HepG2 (cell line): ENCODE measurements at regions not wholly inside any gene's neighbourhood (a gene's known extent, or its start where the extent isn't known, plus 50 kb on each side); places are given as distances from the start of the nearest gene placed in this dataset.

Experiments
- ATAC-seq: fragments of 200-7000 bp; cut with Tn5 transposase; 3 replicates; pipeline ENCODE4 v1.9.1; 2020; ENCODE audit warnings: mild to moderate bottlenecking, moderate library complexity
- BruUV-seq: library from RNA; stranded (reverse); fragments of 400-500 nt; replicated peaks from 2 replicates; lab custom pipeline; 2021; lab: Mats Ljungman, UMichigan
- CTCF ChIA-PET: fragments of 300-600 bp; formaldehyde crosslinking; extraction: SDS; loops from one replicate; lab custom pipeline; 2021; ENCODE audit warnings: low total read pairs, inconsistent platforms, low intra/inter-chr PET ratio; lab: Yijun Ruan, JAX
- POLR2A ChIA-PET: fragments of 350-600 bp; sonication (Branson Sonifier 250); formaldehyde crosslinking; loops from one replicate; lab custom pipeline; 2020; ENCODE audit warnings: antibody characterized with exemption, inconsistent platforms; lab: Yijun Ruan, JAX
- DNase-seq: peaks from one replicate; pipeline ENCODE4 v3.0.0-alpha.2; 2015; ENCODE audit warnings: low spot score
- FAIRE-seq: peaks from 3 replicates; lab custom pipeline; 2011; peaks lifted over from hg19 to GRCh38; lab: Jason Lieb, UNC
- H2AFZ ChIP-seq: one replicate; pipeline ENCODE4 v1.6.1; 2011; ENCODE audit warnings: low read length, inconsistent platforms
- H3K27ac ChIP-seq: fragments of 300-600 bp; 3 replicates; pipeline ENCODE4 v1.8.0; 2011; ENCODE audit warnings: mixed run types, mild to moderate bottlenecking, mixed read lengths, low read length, inconsistent platforms; ENCODE audit not compliant: insufficient read depth; ENCODE audit errors: extremely low read length
- H3K27me3 ChIP-seq, 2 experiments: fragments of 200-600 bp in 1 of 2; 2 replicates in 1 of 2; 3 replicates in 1 of 2; pipeline versions ENCODE4 v1.6.0 to v1.8.0; 2011; ENCODE audit warnings: low read length in 2 of 2, mild to moderate bottlenecking in 2 of 2, moderate library complexity in 2 of 2, inconsistent platforms in 1 of 2; ENCODE audit not compliant: insufficient read depth in 2 of 2, control insufficient read depth in 1 of 2
- H3K36me3 ChIP-seq, 2 experiments: fragments of 200-600 bp in 1 of 2; replicated peaks in 1 of 2; 2 replicates in 1 of 2; 3 replicates in 1 of 2; pipeline versions ENCODE4 v1.5.1 to v1.8.0; 2011; ENCODE audit warnings: low read length in 2 of 2, inconsistent platforms in 1 of 2; ENCODE audit not compliant: insufficient read depth in 2 of 2, control insufficient read depth in 1 of 2
- H3K4me1 ChIP-seq: 2 replicates; pipeline ENCODE4 v1.5.1; 2012; ENCODE audit warnings: low read length, inconsistent platforms; ENCODE audit not compliant: insufficient read depth
- H3K4me2 ChIP-seq: 2 replicates; pipeline ENCODE4 v1.6.0; 2011; ENCODE audit warnings: low read depth, low read length, inconsistent platforms
- H3K4me3 ChIP-seq, 3 experiments: fragments of 200-600 bp in 1 of 3; sonication (generic), shearing (Covaris generic) in 1 of 3; replicated peaks in 1 of 3; 2 replicates each; pipeline ENCODE4 v1.5.1; 2011 to 2016; ENCODE audit warnings: low read length in 3 of 3, inconsistent platforms in 2 of 3, low read depth in 2 of 3, mild to moderate bottlenecking in 2 of 3, control low read depth in 1 of 3, mixed read lengths in 1 of 3; ENCODE audit not compliant: insufficient read depth in 1 of 3
- H3K79me2 ChIP-seq: one replicate; pipeline ENCODE4 v1.6.1; 2011; ENCODE audit warnings: low read length, inconsistent platforms; ENCODE audit not compliant: insufficient read depth
- H3K9ac ChIP-seq: 2 replicates; pipeline ENCODE4 v1.6.0; 2011; ENCODE audit warnings: mild to moderate bottlenecking, low read depth, low read length, inconsistent platforms; ENCODE audit not compliant: insufficient read depth
- H3K9me3 ChIP-seq: 2 replicates; pipeline ENCODE4 v1.5.1; 2012; ENCODE audit warnings: mild to moderate bottlenecking, low read length
- H4K20me1 ChIP-seq: 2 replicates; pipeline ENCODE4 v1.6.0; 2011; ENCODE audit warnings: inconsistent platforms, mild to moderate bottlenecking, low read length, moderate library complexity; ENCODE audit not compliant: insufficient read depth
- ATF7-NPFF ChIP-seq: sonication (generic); formaldehyde crosslinking; IDR thresholded peaks from 2 replicates; pipeline ENCODE4 v1.8.1; 2023; ENCODE audit warnings: mild to moderate bottlenecking, low read depth, missing genetic modification reagents, moderate library complexity
- HNRNPH1 ChIP-seq: fragments of 200-400 bp; formaldehyde crosslinking; optimal IDR thresholded peaks from 2 replicates; pipeline ENCODE3; 2017; ENCODE audit warnings: mild to moderate bottlenecking, low read depth, low read length
- NFIB ChIP-seq: sonication (generic); formaldehyde crosslinking; IDR thresholded peaks from 2 replicates; pipeline ENCODE4 v1.9.0; 2021; ENCODE audit warnings: missing genetic modification reagents, mild to moderate bottlenecking, borderline replicate concordance
- NR3C1 ChIP-seq: sonication (generic); formaldehyde crosslinking; IDR thresholded peaks from 2 replicates; pipeline ENCODE4 v1.4.0; 2020; ENCODE audit warnings: missing genetic modification reagents
- PRMT3 ChIP-seq: sonication (generic); formaldehyde crosslinking; IDR thresholded peaks from 2 replicates; pipeline ENCODE4 v1.8.1; 2022; ENCODE audit warnings: low read depth, mild to moderate bottlenecking, moderate library complexity, missing genetic modification reagents, borderline replicate concordance
- SP2 ChIP-seq: sonication (generic); formaldehyde crosslinking; IDR thresholded peaks from 2 replicates; pipeline ENCODE4 v1.5.1; 2020; ENCODE audit warnings: mild to moderate bottlenecking, missing genetic modification reagents
- SRSF1 ChIP-seq: fragments of 200-400 bp; formaldehyde crosslinking; optimal IDR thresholded peaks from 2 replicates; pipeline ENCODE3; 2017; ENCODE audit warnings: mild to moderate bottlenecking, low read depth, low read length, moderate library complexity
- ZBTB8A ChIP-seq: sonication (generic); formaldehyde crosslinking; IDR thresholded peaks from 2 replicates; pipeline ENCODE4 v1.4.0; 2020; ENCODE audit warnings: mild to moderate bottlenecking, low read depth, missing genetic modification reagents, borderline replicate concordance
- ZNF101 ChIP-seq: sonication (generic); formaldehyde crosslinking; IDR thresholded peaks from 2 replicates; pipeline ENCODE4 v1.4.0; 2020; ENCODE audit warnings: mild to moderate bottlenecking, low read depth, missing genetic modification reagents, borderline replicate concordance
- ZNF180 ChIP-seq: sonication (generic); formaldehyde crosslinking; IDR thresholded peaks from 2 replicates; pipeline ENCODE4 v1.4.0; 2020; ENCODE audit warnings: low read depth, missing genetic modification reagents, borderline replicate concordance
- ZNF484 ChIP-seq: sonication (generic); formaldehyde crosslinking; IDR thresholded peaks from 2 replicates; pipeline ENCODE4 v1.5.1; 2020; ENCODE audit warnings: mild to moderate bottlenecking, low read depth, missing genetic modification reagents, borderline replicate concordance
- ZNF614 ChIP-seq: IDR thresholded peaks from 2 replicates; pipeline ENCODE4 v1.6.1; 2018; ENCODE audit warnings: missing biosample characterization, missing genetic modification reagents, inconsistent platforms, borderline replicate concordance
- ZNF644 ChIP-seq: IDR thresholded peaks from 2 replicates; pipeline ENCODE4 v1.6.1; 2016; ENCODE audit warnings: low read depth
- ZSCAN25 ChIP-seq: sonication (generic); formaldehyde crosslinking; IDR thresholded peaks from 2 replicates; pipeline ENCODE4 v1.8.0; 2022; ENCODE audit warnings: mild to moderate bottlenecking, missing genetic modification reagents
- WGBS: methylation state at CpG from one replicate; pipeline ENCODE4 v1.1.6; 2017; ENCODE audit warnings: low lambda C conversion rate; 5-methylcytosine and 5-hydroxymethylcytosine counted together
- in situ Hi-C: cut with HindIII; loops from 2 replicates; pipeline ENCODE4 v1.10.0; 2017; ENCODE audit warnings: low pct_unique_long_range_greater_than_20kb; ENCODE audit not compliant: extremely low pct_ligation_motif_present
- intact Hi-C: fragments of 100-400 bp; cut with micrococcal nuclease; formaldehyde crosslinking; loops from one replicate; pipeline ENCODE4 v1.10.0; 2022; ENCODE audit not compliant: unreplicated experiment
- TF ChIP-seq, protein P1 (sequence below): IDR thresholded peaks from 2 replicates; pipeline ENCODE4 v1.6.1; 2016
- TF ChIP-seq, protein P2 (sequence below): sonication (generic); formaldehyde crosslinking; IDR thresholded peaks from 2 replicates; pipeline ENCODE4 v1.4.0; 2020; ENCODE audit warnings: missing genetic modification reagents
- TF ChIP-seq, protein P3 (sequence below): sonication (generic); formaldehyde crosslinking; IDR thresholded peaks from 2 replicates; pipeline ENCODE4 v1.4.0; 2020; ENCODE audit warnings: missing genetic modification reagents, borderline replicate concordance
- TF ChIP-seq, protein P4 (sequence below): sonication (generic); formaldehyde crosslinking; IDR thresholded peaks from 2 replicates; pipeline ENCODE4 v1.5.0; 2020; ENCODE audit warnings: missing genetic modification reagents
- TF ChIP-seq, protein P5 (sequence below): sonication (generic); formaldehyde crosslinking; conservative IDR thresholded peaks from 2 replicates; pipeline ENCODE4 v1.8.0; 2022; ENCODE audit warnings: mild to moderate bottlenecking, moderate library complexity, missing genetic modification reagents

DNA sequence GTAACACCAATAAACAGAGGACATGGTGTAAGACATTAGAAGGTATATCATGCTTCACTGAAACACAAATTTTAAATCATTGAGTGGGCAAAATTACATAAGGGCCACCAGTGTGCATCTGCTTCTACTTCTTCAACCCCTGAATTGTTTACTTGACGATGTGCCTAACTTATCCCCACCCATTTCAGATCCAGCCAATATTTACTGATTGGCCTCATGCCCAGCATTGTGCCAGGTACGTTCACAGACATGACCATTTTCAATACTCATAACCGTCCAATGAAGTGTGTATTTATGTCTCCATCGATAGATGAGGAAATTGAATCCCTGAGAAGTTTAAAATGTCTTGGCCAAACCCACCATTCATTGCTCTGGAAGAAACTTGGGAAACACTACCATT is 208.3 kb upstream of the MID1 start:
- POLR2A ChIA-PET = no interaction called here

More for the DNA sequence above, 208.3 kb upstream of the MID1 start:
- WGBS = 79% methylated on average over 4 of the region's 4 CpGs
- Histone ChIP-seq H2AFZ (no peak overlapping the region), H3K36me3 (no peaks in the 10 kb centered on the region), H3K9ac (no peak overlapping the region), H3K79me2 (no peaks in the 10 kb centered on the region), H3K4me2 (no peak overlapping the region), H3K4me3 (no peak overlapping the region), H3K27ac (no peak overlapping the region), H3K4me1 (no peaks in the 10 kb centered on the region), H4K20me1 (no peaks in the 10 kb centered on the region), H3K27me3 (no peaks in the 10 kb centered on the region), H3K9me3 (no peaks in the 10 kb centered on the region)
- intact Hi-C loops = no loop called here
- TF ChIP-seq NR3C1 (CRISPR knock-in tag) = no peak
- TF ChIP-seq, protein P1, sequence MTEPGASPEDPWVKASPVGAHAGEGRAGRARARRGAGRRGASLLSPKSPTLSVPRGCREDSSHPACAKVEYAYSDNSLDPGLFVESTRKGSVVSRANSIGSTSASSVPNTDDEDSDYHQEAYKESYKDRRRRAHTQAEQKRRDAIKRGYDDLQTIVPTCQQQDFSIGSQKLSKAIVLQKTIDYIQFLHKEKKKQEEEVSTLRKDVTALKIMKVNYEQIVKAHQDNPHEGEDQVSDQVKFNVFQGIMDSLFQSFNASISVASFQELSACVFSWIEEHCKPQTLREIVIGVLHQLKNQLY = no peak
- TF ChIP-seq, protein P2, sequence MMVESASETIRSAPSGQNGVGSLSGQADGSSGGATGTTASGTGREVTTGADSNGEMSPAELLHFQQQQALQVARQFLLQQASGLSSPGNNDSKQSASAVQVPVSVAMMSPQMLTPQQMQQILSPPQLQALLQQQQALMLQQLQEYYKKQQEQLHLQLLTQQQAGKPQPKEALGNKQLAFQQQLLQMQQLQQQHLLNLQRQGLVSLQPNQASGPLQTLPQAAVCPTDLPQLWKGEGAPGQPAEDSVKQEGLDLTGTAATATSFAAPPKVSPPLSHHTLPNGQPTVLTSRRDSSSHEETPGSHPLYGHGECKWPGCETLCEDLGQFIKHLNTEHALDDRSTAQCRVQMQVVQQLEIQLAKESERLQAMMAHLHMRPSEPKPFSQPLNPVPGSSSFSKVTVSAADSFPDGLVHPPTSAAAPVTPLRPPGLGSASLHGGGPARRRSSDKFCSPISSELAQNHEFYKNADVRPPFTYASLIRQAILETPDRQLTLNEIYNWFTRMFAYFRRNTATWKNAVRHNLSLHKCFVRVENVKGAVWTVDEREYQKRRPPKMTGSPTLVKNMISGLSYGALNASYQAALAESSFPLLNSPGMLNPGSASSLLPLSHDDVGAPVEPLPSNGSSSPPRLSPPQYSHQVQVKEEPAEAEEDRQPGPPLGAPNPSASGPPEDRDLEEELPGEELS (CRISPR knock-in tag) = no peak
- TF ChIP-seq NFIB (CRISPR knock-in tag) = no peak
- TF ChIP-seq ATF7-NPFF (CRISPR knock-in tag) = no peak
- no peak for TF ChIP-seq PRMT3 (CRISPR knock-in tag)
- no peak for TF ChIP-seq ZNF484 (CRISPR knock-in tag)
- no peak for TF ChIP-seq ZBTB8A (CRISPR knock-in tag)
- TF ChIP-seq, protein P3, sequence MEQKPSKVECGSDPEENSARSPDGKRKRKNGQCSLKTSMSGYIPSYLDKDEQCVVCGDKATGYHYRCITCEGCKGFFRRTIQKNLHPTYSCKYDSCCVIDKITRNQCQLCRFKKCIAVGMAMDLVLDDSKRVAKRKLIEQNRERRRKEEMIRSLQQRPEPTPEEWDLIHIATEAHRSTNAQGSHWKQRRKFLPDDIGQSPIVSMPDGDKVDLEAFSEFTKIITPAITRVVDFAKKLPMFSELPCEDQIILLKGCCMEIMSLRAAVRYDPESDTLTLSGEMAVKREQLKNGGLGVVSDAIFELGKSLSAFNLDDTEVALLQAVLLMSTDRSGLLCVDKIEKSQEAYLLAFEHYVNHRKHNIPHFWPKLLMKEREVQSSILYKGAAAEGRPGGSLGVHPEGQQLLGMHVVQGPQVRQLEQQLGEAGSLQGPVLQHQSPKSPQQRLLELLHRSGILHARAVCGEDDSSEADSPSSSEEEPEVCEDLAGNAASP (CRISPR knock-in tag) = no peak
- no peak for TF ChIP-seq ZSCAN25 (CRISPR knock-in tag)
- TF ChIP-seq ZNF101 (CRISPR knock-in tag) = no peak
- TF ChIP-seq ZNF644 (CRISPR knock-in tag) = no peak
- TF ChIP-seq, protein P4, sequence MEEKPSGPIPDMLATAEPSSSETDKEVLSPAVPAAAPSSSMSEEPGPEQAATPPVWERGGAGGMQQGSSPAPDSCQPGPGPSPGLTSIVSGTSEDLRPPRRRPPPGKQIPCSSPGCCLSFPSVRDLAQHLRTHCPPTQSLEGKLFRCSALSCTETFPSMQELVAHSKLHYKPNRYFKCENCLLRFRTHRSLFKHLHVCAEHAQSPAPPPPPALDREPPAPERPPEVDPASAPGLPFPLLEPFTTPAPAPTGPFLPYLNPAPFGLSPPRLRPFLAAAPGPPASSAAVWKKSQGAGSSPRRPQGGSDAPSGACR (CRISPR knock-in tag) = no peak
- TF ChIP-seq, protein P5, sequence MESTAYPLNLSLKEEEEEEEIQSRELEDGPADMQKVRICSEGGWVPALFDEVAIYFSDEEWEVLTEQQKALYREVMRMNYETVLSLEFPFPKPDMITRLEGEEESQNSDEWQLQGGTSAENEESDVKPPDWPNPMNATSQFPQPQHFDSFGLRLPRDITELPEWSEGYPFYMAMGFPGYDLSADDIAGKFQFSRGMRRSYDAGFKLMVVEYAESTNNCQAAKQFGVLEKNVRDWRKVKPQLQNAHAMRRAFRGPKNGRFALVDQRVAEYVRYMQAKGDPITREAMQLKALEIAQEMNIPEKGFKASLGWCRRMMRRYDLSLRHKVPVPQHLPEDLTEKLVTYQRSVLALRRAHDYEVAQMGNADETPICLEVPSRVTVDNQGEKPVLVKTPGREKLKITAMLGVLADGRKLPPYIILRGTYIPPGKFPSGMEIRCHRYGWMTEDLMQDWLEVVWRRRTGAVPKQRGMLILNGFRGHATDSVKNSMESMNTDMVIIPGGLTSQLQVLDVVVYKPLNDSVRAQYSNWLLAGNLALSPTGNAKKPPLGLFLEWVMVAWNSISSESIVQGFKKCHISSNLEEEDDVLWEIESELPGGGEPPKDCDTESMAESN (CRISPR knock-in tag) = no peak
- TF ChIP-seq ZNF614 = no peak
- TF ChIP-seq ZNF180 (CRISPR knock-in tag) = no peak
- TF ChIP-seq SRSF1 = no peak
- TF ChIP-seq SP2 (CRISPR knock-in tag) = no peak
- no peak for TF ChIP-seq HNRNPH1
- ATAC-seq = no peak
- FAIRE-seq = no peak
- in situ Hi-C loops = no loop called here
- BruUV-seq = no TSS peak
- CTCF ChIA-PET = no interaction called here
- DNase-seq = no peak
